ENCODE measurements at regions not wholly inside any gene's neighbourhood (a gene's known extent, or its start where the extent isn't known, plus 50 kb on each side); places are given as distances from the start of the nearest gene placed in this dataset.

GRCh38 chr7:126178865-126179264 is 1073.9 kb downstream of the GRM8 start:
- TF ChIP-seq NR2C2 (CRISPR knock-in tag; IDR thresholded peaks at IDR 0.05) (no peak), NR2C2 (tag; IDR thresholded peaks at IDR 0.05) (no peak), HNRNPH1 (optimal IDR thresholded peaks at IDR 0.05; ENCODE audit: low read depth, low read length) (no peak), SMARCA4 (IDR thresholded peaks at IDR 0.05) (no peak), FOXP1 (CRISPR knock-in tag; IDR thresholded peaks at IDR 0.05) (no peak), NCOR1 (IDR thresholded peaks at IDR 0.05) (no peak)
